Hepatocyte (in vitro differentiated cells): ENCODE measurements at regions not wholly inside any gene's neighbourhood (a gene's known extent, or its start where the extent isn't known, plus 50 kb on each side); places are given as distances from the start of the nearest gene placed in this dataset.

Experiments
- EZH2 ChIP-seq: fragments of 200-600 bp; sonication (generic); IDR thresholded peaks from 2 replicates; pipeline ENCODE4 v1.6.1; 2016; ENCODE audit warnings: antibody characterized with exemption, mild to moderate bottlenecking, borderline replicate concordance
- EZH2phosphoT487 ChIP-seq: fragments of 200-600 bp; sonication (generic); IDR thresholded peaks from one replicate; pipeline ENCODE4 v1.6.1; 2018; ENCODE audit warnings: antibody characterized with exemption, mild to moderate bottlenecking, low read depth, moderate library complexity; ENCODE audit not compliant: unreplicated experiment, severe bottlenecking
- TF ChIP-seq, protein P1 (sequence below): fragments of 200-600 bp; sonication (generic); IDR thresholded peaks from 2 replicates; pipeline ENCODE4 v1.5.1; 2016; ENCODE audit warnings: antibody characterized with exemption, mild to moderate bottlenecking; ENCODE audit not compliant: poor library complexity

DNA sequence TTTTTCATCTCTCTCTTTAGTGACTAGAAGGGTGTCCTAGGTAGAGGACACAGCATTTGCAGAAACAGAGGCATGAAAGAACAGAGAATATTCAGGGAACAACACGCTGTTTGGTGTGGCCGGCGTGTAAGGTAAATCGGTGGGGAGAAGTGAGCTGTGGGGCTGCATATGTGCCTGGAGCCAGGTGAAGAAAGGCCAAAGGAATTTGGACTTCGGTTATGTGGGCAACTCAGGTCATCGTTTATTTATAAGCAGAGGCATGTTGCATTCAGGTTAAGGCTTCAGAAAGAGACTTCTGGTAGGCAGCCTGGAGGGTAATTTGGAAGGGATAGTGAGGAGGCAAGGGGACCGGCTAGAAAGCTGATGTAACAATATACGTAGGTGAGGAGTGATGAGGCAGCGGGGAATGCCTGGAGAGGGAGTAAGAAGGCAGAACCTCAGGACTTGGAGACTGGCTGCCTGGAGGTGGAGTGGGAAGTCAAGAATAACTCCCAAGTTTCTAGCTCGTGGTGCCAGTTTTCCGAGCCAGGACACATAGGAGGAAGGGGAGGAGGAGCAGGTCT, 64.1 kb upstream of the ACOT11 start:
- TF ChIP-seq, protein P1, sequence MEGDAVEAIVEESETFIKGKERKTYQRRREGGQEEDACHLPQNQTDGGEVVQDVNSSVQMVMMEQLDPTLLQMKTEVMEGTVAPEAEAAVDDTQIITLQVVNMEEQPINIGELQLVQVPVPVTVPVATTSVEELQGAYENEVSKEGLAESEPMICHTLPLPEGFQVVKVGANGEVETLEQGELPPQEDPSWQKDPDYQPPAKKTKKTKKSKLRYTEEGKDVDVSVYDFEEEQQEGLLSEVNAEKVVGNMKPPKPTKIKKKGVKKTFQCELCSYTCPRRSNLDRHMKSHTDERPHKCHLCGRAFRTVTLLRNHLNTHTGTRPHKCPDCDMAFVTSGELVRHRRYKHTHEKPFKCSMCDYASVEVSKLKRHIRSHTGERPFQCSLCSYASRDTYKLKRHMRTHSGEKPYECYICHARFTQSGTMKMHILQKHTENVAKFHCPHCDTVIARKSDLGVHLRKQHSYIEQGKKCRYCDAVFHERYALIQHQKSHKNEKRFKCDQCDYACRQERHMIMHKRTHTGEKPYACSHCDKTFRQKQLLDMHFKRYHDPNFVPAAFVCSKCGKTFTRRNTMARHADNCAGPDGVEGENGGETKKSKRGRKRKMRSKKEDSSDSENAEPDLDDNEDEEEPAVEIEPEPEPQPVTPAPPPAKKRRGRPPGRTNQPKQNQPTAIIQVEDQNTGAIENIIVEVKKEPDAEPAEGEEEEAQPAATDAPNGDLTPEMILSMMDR: no peak
- TF ChIP-seq EZH2: no peak
- no peak for TF ChIP-seq EZH2phosphoT487
